Myocyte (in vitro differentiated cells): ENCODE measurements at regions not wholly inside any gene's neighbourhood (a gene's known extent, or its start where the extent isn't known, plus 50 kb on each side); places are given as distances from the start of the nearest gene placed in this dataset.
"Not testable (repeated sequence)": the region's sequence is repeated elsewhere in the genome, so short reads cannot be mapped to it uniquely, and the experiment has no call there.

Experiments
- DNase-seq: peaks from one replicate; pipeline ENCODE4 v3.0.0-alpha.2; 2012; ENCODE audit warnings: low read depth

DNA sequence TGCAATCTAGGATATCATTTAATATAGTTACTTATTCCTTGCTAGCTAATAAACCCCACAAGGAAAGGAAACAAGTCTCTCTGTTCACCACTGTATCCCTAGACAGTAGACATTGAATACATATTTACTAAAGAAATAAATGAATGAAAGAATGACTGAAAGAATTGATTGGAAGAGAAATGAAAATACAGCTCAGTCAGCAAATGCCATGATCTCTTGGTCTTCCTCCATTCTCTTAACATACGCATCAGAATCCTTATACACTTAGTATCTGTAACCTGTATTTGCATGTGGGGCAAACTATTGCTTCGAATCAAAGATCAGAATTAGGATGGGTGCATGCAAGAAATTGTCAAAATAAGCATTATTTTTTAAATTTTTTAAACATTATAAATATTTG, 500.8 kb upstream of the ADGRL2 start:
- DNase-seq: no peak

DNA sequence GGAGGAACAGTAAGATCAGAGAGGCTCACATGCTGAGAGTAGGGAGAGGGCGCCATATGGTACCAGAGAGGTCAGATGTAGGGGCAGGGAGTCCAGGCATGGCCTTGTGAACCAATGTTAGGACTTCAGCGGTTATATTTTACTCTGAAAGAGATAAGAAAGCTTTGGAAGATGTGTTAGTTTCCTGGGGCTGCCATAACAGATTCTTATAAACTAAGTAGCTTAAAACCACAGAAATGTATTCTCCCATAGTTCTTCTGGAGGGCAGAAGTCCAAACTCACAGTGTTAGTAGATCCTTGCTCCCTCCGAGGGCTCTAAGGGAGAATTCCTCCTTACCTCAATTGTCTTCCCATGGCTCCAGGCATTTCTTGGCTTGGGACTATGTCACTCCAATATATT, 502.5 kb upstream of the ADGRL2 start:
- DNase-seq: no peak

GRCh38 chr1:81296601-81297000, 504.1 kb upstream of the ADGRL2 start:
- no peak for DNase-seq

- no peak for DNase-seq
These were observed 510.4 kb upstream of the ADGRL2 start for GRCh38 chr1:81290326-81290725.

DNA sequence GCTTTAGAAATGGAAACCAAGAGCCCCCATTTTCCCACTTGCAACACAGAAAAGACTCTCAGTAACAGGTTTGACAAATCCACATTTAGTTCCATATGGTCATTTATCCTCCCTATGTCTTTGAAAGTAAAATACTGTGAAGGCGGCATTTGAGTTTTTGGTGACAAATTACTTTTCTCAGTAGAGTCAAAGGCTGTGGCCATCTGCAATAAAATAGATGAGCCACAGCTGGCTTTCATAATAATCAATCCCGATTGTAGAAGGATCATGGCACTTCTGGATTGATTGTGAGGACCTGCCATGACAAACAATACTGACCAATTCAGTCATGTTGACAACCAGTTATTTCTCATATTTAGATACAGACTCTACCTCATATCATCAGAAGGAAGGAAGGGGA, 512.0 kb upstream of the ADGRL2 start:
- DNase-seq: no peak

DNA sequence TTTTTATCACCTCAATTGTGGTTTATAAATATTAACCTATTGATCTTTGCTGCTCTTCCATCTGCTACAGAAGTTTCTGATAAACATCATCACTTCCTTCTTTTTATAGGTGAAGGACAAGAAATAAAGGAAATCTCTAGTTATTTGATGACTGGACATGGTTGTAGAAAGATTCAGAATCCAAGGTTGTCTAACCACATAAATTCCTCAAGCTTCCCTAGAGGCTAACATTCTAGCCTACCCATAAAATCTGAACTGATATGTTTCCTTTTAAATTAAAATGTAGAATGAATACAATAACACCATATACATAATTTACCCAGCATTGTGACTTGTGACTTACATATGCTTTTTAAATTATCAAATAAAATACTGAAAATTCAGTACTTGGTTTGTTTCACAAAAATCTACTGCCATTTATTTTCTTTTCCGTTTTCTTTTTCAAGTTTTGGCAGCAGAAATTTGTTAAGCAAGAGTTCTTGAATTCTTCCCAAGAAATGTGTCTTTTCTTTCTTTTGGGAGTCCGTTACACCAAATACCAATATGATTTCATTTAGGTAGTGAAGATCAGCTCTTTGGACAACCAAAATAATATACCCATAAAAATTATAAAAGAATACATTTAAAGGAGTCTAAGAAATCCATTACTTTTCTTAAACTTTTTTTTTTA, 513.2 kb upstream of the ADGRL2 start:
- DNase-seq: no peak

DNA sequence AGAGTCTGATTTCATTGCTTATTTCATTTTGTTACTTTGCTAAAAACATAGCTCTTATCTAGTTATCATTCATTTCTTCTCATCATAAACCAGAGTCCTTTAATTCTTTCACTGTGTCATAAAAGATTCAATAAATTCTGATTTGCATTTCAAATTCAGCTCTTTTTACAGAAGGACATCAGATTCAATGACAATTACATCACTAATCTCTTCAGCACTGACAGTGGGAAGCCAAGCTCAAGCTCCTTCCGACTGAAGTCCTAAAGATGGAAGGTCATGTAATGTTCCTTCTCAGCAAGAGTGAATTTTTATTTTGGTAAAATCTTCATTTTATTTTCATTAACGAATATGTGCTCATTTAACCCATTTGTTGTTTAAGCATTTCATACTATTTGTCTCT, 530.7 kb upstream of the ADGRL2 start:
- DNase-seq: no peak

DNA sequence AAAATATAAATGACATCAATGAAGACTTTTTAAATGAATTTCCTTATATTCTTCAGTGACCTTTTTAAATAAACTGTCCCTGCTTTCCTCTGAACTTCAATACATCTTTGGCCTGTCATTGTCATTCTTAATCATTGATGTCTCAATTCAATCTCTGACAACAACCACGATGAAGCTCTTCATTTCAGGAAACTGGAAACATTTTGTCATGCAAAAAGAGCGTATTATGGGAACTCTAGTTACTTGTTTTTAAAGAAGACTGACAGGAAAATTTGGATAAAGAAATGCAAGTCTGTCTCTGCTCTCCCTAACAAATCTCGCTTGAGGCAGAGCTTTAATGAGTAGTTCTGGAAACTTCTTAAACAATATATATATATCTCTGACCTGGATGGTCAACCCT, 535.8 kb upstream of the ADGRL2 start:
- DNase-seq: no peak

DNA sequence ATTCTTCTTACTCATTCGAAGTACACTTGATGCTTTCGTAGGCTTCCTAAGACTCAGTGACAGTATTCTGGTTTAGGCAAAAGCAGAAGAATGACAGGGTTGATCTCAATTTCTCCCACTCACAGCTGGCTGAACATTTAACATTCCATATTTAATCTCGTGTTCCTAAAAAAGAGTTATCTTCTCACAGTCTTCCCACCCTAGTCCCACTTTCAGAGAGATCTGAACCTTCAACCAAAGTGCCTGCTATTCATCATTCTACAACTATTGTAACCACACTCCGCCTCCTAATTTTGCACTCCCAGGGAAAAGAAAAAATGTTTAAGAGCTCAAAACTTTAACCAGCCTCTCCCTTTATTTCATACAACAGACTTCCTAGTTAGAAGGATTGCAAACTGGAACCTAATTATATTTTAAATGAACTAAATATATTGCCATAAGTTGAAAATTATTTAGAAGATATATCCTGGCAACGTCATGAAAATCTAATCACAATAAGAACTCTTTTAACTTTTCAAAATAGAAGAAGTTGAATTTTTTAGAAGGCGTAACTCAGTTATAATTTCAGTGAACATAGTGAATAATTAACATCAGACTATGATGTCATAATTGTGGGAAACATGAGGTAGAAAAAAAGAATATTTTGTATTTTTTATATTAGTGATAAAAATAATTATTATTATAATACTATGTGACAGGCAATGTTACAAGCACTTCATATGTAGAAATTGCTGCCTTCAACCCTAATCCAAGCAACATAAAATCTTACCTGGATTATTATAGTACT, 540.9 kb upstream of the ADGRL2 start:
- no peak for DNase-seq

DNA sequence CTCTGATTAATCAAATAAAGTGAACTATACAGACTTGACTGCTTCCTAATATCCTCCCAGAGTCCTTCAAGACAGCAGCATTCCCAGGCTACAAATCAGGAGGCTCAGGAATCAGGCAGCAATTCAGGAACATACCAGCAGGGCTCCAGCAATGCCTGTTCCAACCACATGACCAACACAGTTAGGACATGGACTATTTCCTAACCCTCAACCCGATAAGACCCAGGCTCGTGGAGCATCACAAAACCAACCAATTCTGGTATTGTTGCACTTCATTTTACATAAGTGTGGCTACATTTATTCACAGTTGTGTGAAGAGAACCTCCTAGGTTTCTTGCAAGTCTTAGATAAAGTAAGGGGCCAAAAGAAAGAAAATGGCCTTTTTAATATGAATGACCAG, 546.2 kb upstream of the ADGRL2 start:
- no peak for DNase-seq

GRCh38 chr1:81254068-81254467, 546.7 kb upstream of the ADGRL2 start:
- no peak for DNase-seq

DNA sequence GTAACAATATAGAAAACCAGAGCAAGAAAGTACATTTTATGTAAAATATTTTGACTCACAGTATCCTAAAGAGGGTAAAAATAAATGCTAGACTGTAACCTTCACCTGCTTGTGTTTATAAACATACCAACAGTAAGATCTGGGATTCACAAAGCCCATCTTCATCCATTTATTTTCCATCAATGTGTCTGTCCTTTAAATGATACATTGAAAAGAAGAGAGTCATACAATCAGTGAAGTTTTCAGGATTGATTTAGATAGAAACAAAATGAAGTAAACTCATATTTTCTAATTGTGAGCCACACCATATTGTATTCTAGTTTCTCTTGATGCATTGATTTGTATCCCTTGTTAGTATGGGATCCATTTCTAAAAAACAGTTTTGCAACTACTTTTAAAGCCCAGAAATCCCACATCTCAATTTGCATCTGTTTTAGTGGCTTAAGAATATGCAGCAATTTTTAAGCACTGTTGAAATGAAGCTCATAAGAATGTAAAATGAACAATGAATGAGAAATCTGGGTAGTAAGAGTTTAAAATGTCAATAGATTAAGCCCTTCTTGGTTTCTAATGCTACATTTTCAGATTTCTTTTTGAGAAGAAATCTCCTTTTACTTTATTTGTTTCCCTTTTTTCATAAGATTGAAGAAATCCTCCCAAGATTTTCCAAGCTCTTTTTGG, 548.1 kb upstream of the ADGRL2 start:
- DNase-seq: no peak

DNA sequence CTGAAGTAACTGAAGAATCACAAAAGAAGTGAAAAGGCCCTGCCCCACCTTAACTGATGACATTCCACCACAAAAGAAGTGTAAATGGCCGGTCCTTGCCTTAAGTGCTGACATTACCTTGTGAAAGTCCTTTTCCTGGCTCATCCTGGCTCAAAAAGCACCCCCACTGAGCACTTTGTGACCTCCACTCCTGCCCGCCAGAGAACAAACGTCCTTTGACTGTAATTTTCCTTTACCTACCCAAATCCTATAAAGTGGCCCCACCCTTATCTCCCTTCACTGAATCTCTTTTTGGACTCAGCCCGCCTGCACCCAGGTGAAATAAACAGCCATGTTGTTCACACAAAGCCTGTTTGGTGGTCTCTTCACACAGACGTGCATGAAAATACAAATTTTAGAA, 549.9 kb upstream of the ADGRL2 start:
- DNase-seq: not testable (repeated sequence)

GRCh38 chr1:81245084-81245715, 555.5 kb upstream of the ADGRL2 start:
- not testable (repeated sequence) for DNase-seq

GRCh38 chr1:81244612-81245011, 556.1 kb upstream of the ADGRL2 start:
- not testable (repeated sequence) for DNase-seq

- no peak for DNase-seq
These were observed 558.6 kb upstream of the ADGRL2 start for GRCh38 chr1:81242103-81242502.

DNA sequence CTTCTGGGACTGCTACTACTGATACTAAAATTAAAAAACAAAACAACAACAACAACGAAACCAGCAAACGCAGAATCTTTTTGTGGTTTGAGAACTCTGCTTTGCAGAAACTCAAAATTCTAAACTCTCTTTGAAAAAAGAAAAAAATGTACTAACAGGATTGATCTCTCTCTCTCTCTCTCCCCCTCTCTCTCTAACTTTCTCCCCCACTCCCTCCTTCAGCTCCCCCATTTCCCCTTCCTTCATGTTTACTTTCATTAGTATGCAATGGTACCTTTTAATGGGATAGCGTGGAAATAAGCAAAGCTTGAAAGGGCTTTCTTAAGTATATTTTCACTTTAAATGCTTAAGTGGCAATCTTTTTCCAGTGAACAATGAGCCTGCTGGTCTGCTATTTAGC, 562.6 kb upstream of the ADGRL2 start:
- no peak for DNase-seq

- no peak for DNase-seq
These were observed 563.2 kb upstream of the ADGRL2 start for GRCh38 chr1:81237473-81238089.

GRCh38 chr1:81234237-81234636, 566.5 kb upstream of the ADGRL2 start:
- no peak for DNase-seq

DNA sequence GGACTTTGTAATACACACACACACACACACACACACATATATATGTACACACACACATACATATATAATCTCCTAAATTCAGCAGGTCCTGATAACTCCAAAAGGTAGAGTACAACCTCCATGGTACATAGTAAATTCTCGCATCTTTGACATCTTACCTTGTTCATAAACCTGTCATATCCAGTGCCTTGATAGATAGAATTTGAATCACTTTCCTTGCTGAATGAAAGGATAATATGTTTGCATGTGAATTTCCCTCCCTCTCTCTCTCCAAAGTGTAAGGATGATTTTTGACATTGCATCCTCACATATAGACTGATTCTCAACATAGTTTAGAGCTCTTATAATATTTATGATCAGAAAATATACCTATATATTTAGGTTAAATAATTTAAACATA, 567.1 kb upstream of the ADGRL2 start:
- no peak for DNase-seq

GRCh38 chr1:81232420-81232819, 568.3 kb upstream of the ADGRL2 start:
- no peak for DNase-seq

- no peak for DNase-seq
These were observed 569.0 kb upstream of the ADGRL2 start for GRCh38 chr1:81231729-81232038.
